ENCODE measurements at regions not wholly inside any gene's neighbourhood (a gene's known extent, or its start where the extent isn't known, plus 50 kb on each side); places are given as distances from the start of the nearest gene placed in this dataset.

DNA sequence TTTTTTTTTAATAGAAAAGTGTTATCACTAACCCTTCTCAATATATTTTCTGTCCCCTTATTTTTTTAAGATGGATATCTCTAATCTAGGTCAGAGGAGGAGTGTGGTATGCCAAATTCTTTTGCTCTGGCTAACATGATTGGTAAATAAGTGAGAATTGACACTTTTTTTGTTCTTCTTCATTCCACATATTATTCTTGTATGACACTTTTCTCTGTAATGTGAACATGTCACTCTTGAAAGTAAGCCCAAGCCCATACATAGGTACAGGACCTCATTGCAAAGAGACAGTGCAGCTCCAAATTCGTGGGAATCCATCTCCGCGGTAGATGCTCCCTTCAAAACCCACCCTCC is 142.5 kb upstream of the TCF21 start:
- no peak overlapping the region for H3K27ac Mint-ChIP-seq
- H3K9me3 Mint-ChIP-seq = no peaks in the 10 kb centered on the region

DNA sequence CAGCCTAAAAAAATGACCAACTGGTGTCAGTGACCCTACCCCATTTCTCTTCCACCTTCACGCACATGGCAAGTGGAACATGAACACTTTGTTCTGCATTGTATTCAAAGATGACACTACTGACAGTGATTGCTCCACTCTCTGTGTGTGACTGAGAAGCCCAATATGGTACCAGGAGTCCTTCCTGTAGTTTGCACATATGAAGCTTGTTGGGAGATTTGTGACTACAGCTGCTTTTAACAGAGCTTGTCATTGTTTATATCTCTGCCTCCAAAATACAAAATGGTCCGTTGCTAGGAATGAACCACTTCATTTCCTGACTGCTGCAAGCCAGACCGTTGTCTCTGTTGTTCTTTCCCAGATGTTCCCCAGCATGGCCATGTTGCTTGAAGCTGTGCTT is 140.3 kb upstream of the TCF21 start:
- H3K9ac ChIP-seq (ENCODE audit: extremely low read depth, low read length, poor library complexity, severe bottlenecking) = no peak overlapping the region
- WGBS, 2 experiments (ENCODE audit: insufficient coverage in 1 of 2, insufficient read length in 1 of 2) = 88 to 90% methylated on average over 1 to 3 of the region's 3 CpGs

More for the DNA sequence above, 142.5 kb upstream of the TCF21 start:
- H3K27ac ChIP-seq (ENCODE audit: low read depth, low read length) = no peak overlapping the region
- no peaks in the 10 kb centered on the region for H3K9me3 ChIP-seq (ENCODE audit: control insufficient read depth, low read length)
- TF ChIP-seq, protein P1, sequence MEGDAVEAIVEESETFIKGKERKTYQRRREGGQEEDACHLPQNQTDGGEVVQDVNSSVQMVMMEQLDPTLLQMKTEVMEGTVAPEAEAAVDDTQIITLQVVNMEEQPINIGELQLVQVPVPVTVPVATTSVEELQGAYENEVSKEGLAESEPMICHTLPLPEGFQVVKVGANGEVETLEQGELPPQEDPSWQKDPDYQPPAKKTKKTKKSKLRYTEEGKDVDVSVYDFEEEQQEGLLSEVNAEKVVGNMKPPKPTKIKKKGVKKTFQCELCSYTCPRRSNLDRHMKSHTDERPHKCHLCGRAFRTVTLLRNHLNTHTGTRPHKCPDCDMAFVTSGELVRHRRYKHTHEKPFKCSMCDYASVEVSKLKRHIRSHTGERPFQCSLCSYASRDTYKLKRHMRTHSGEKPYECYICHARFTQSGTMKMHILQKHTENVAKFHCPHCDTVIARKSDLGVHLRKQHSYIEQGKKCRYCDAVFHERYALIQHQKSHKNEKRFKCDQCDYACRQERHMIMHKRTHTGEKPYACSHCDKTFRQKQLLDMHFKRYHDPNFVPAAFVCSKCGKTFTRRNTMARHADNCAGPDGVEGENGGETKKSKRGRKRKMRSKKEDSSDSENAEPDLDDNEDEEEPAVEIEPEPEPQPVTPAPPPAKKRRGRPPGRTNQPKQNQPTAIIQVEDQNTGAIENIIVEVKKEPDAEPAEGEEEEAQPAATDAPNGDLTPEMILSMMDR (conservative IDR thresholded peaks at IDR 0.05) = no peak
- no peaks in the 10 kb centered on the region for H3K36me3 ChIP-seq (ENCODE audit: control insufficient read depth, insufficient read depth, low read length)
- Mint-ChIP-seq H3K4me1 (no peaks in the 10 kb centered on the region), H3K36me3 (ENCODE audit: low read depth) (no peaks in the 10 kb centered on the region), H3K4me3 (no peak overlapping the region), H3K27me3 (ENCODE audit: insufficient read depth) (no peaks in the 10 kb centered on the region)
- 88 to 97% methylated on average over 3 of the region's 3 CpGs for WGBS, 2 experiments (ENCODE audit: insufficient coverage in 1 of 2, insufficient read length in 1 of 2)
- no peak for DNase-seq
- H3K4me1 ChIP-seq (ENCODE audit: control insufficient read depth, insufficient read depth, low read length) = no peaks in the 10 kb centered on the region
- no peak overlapping the region for H3K4me3 ChIP-seq (ENCODE audit: low read length)
- H3K27me3 ChIP-seq (ENCODE audit: control insufficient read depth, insufficient read depth, low read length, poor library complexity, severe bottlenecking) = no peaks in the 10 kb centered on the region
- no peak overlapping the region for H3K9ac ChIP-seq (ENCODE audit: extremely low read depth, low read length, poor library complexity, severe bottlenecking)

DNA sequence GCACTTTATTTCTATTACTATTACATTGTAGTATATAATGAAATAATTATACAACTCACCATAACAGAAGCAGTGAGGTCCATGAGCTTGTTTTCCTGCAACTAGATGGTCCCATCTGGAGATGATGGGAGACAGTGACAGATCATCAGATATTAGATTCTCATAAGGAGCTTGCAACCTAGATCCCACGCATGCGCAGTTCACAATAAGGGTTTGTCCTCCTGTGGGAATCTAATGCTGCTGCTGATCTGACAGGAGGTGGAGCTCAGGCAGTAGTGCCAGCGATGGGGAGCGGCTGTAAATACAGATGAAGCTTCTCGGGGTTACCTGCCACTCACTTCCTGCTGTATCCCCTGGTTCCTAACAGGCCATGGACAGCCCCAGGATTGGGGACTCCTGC is 139.5 kb upstream of the TCF21 start:
- H3K4me3 Mint-ChIP-seq = no peak overlapping the region
- no peaks in the 10 kb centered on the region for H3K9me3 Mint-ChIP-seq
- WGBS, 2 experiments (ENCODE audit: insufficient coverage in 1 of 2, insufficient read length in 1 of 2) = 92 to 100% methylated on average over 2 to 5 of the region's 5 CpGs
- TF ChIP-seq, protein P1 (conservative IDR thresholded peaks at IDR 0.05) = no peak
- Histone ChIP-seq H3K9me3 (ENCODE audit: control insufficient read depth, low read length) (no peaks in the 10 kb centered on the region), H3K4me3 (ENCODE audit: low read length) (no peak overlapping the region), H3K9ac (ENCODE audit: extremely low read depth, low read length, poor library complexity, severe bottlenecking) (no peak overlapping the region), H3K27me3 (ENCODE audit: control insufficient read depth, insufficient read depth, low read length, poor library complexity, severe bottlenecking) (no peaks in the 10 kb centered on the region), H3K36me3 (ENCODE audit: control insufficient read depth, insufficient read depth, low read length) (no peaks in the 10 kb centered on the region), H3K4me1 (ENCODE audit: control insufficient read depth, insufficient read depth, low read length) (no peaks in the 10 kb centered on the region), H3K27ac (ENCODE audit: low read depth, low read length) (no peak overlapping the region)
- H3K27ac Mint-ChIP-seq = no peak overlapping the region
- H3K36me3 Mint-ChIP-seq (ENCODE audit: low read depth) = no peaks in the 10 kb centered on the region
- H3K27me3 Mint-ChIP-seq (ENCODE audit: insufficient read depth) = no peaks in the 10 kb centered on the region
- H3K4me1 Mint-ChIP-seq = no peaks in the 10 kb centered on the region
- DNase-seq = no peak

More for the DNA sequence above, 140.3 kb upstream of the TCF21 start:
- TF ChIP-seq, protein P1 (conservative IDR thresholded peaks at IDR 0.05) = no peak
- H3K36me3 Mint-ChIP-seq (ENCODE audit: low read depth) = no peaks in the 10 kb centered on the region
- no peak overlapping the region for H3K4me3 Mint-ChIP-seq
- H3K27me3 ChIP-seq (ENCODE audit: control insufficient read depth, insufficient read depth, low read length, poor library complexity, severe bottlenecking) = no peaks in the 10 kb centered on the region
- H3K9me3 Mint-ChIP-seq = no peaks in the 10 kb centered on the region
- H3K36me3 ChIP-seq (ENCODE audit: control insufficient read depth, insufficient read depth, low read length) = no peaks in the 10 kb centered on the region
- no peaks in the 10 kb centered on the region for H3K27me3 Mint-ChIP-seq (ENCODE audit: insufficient read depth)
- no peaks in the 10 kb centered on the region for H3K4me1 Mint-ChIP-seq
- no peak overlapping the region for H3K27ac ChIP-seq (ENCODE audit: low read depth, low read length)
- no peak for DNase-seq
- no peaks in the 10 kb centered on the region for H3K9me3 ChIP-seq (ENCODE audit: control insufficient read depth, low read length)
- no peak overlapping the region for H3K27ac Mint-ChIP-seq
- no peaks in the 10 kb centered on the region for H3K4me1 ChIP-seq (ENCODE audit: control insufficient read depth, insufficient read depth, low read length)
- no peak overlapping the region for H3K4me3 ChIP-seq (ENCODE audit: low read length)

Measured in endodermal cell (in vitro differentiated cells).